LNCaP clone FGC (cell line): ENCODE measurements at regions not wholly inside any gene's neighbourhood (a gene's known extent, or its start where the extent isn't known, plus 50 kb on each side); places are given as distances from the start of the nearest gene placed in this dataset.

Source experiments
- DNase-seq: peaks from one replicate; pipeline ENCODE4 v3.0.0-alpha.2; 2011; ENCODE audit warnings: low read depth
- H3K4me3 ChIP-seq: 2 replicates; pipeline ENCODE4 v1.5.1; 2011; ENCODE audit warnings: mild to moderate bottlenecking, low read depth, low read length, control low read depth
- CTCF ChIP-seq: IDR thresholded peaks from 2 replicates; pipeline ENCODE4 v1.5.1; 2012; ENCODE audit warnings: mild to moderate bottlenecking; ENCODE audit not compliant: control insufficient read depth, insufficient read depth; ENCODE audit errors: extremely low read depth

GRCh38 chr18:11500153-11501122, 109.0 kb upstream of the SLC35G4 start:
- DNase-seq: no peak
- no peak overlapping the region for H3K4me3 ChIP-seq
- TF ChIP-seq CTCF: no peak

- no peak for TF ChIP-seq CTCF
- DNase-seq: no peak
- H3K4me3 ChIP-seq: no peak overlapping the region
Measured at GRCh38 chr18:11498821-11499220, 110.6 kb upstream of the SLC35G4 start.

GRCh38 chr18:11497585-11497984, 111.8 kb upstream of the SLC35G4 start:
- no peak overlapping the region for H3K4me3 ChIP-seq
- TF ChIP-seq CTCF: no peak
- DNase-seq: no peak

- no peak for TF ChIP-seq CTCF
- DNase-seq: no peak
- no peak overlapping the region for H3K4me3 ChIP-seq
Measured at GRCh38 chr18:11496526-11497172, 112.7 kb upstream of the SLC35G4 start.

- H3K4me3 ChIP-seq: no peak overlapping the region
- no peak for DNase-seq
- TF ChIP-seq CTCF: no peak
Measured at GRCh38 chr18:11495441-11495840, 114.0 kb upstream of the SLC35G4 start.

- DNase-seq: no peak
- H3K4me3 ChIP-seq: no peak overlapping the region
- TF ChIP-seq CTCF: no peak
Measured at GRCh38 chr18:11494107-11494506, 115.3 kb upstream of the SLC35G4 start.
